Activated CD8-positive, alpha-beta memory T cell treated with anti-CD3 and anti-CD28 coated beads, Interleukin-2, amount 10 ng/mL, durations not matched to agents 7 days and 5 days (primary cell): ENCODE measurements at regions not wholly inside any gene's neighbourhood (a gene's known extent, or its start where the extent isn't known, plus 50 kb on each side); places are given as distances from the start of the nearest gene placed in this dataset.

Source experiments
- ATAC-seq: fragments of 150-1000 bp; cut with Tn5 transposase; one replicate; pipeline ENCODE4 v1.10.0; 2021; ENCODE audit warnings: moderate library complexity
- CTCF ChIA-PET: fragments of 350-600 bp; sonication (Branson Sonifier 250); formaldehyde crosslinking; loops from one replicate; lab custom pipeline; 2021; ENCODE audit warnings: antibody characterized with exemption; lab: Charles Lee
- DNase-seq: peaks from one replicate; pipeline ENCODE4 v3.0.0-alpha.2; 2020
- H3K27ac Mint-ChIP-seq: one replicate; pipeline ENCODE4 v1.8.0; 2021; ENCODE audit warnings: mild to moderate bottlenecking, mixed read lengths
- H3K27me3 Mint-ChIP-seq: one replicate; pipeline ENCODE4 v1.8.0; 2021; ENCODE audit warnings: mixed read lengths
- H3K36me3 Mint-ChIP-seq: one replicate; pipeline ENCODE4 v1.8.0; 2021; ENCODE audit warnings: mild to moderate bottlenecking, mixed read lengths
- H3K4me1 Mint-ChIP-seq: one replicate; pipeline ENCODE4 v1.8.0; 2021; ENCODE audit warnings: mixed read lengths
- H3K4me3 Mint-ChIP-seq: one replicate; pipeline ENCODE4 v1.8.0; 2021; ENCODE audit warnings: mild to moderate bottlenecking, moderate library complexity, mixed read lengths
- H3K9me3 Mint-ChIP-seq: one replicate; pipeline ENCODE4 v1.8.0; 2022; ENCODE audit warnings: low read depth, mixed read lengths

DNA sequence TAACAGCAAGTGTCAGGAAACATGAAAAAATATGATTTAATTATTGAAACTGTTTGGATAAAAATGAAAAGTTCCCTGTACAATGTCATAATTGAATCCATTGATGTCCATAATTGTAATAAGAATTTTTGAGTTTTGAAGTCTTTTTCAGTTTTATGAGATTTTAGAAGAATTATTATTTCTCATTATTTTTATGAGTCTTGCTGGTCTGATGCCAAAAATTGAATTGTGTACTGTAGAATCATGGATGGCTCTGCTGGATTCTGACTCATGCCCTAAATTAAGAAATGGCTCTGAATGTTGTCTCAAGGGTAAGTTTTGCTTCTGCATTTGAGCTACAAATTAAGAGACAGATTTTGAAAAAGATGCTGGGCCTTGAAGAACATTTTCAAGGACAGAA is 132.8 kb upstream of the MAP9 start:
- no peaks in the 10 kb centered on the region for H3K9me3 Mint-ChIP-seq
- H3K4me1 Mint-ChIP-seq = peaks cover 8% of the 10 kb centered on the region
- H3K36me3 Mint-ChIP-seq = no peaks in the 10 kb centered on the region
- H3K4me3 Mint-ChIP-seq = no peak overlapping the region
- DNase-seq (no peak), ATAC-seq (no peak)
- CTCF ChIA-PET = no interaction called here
- no peaks in the 10 kb centered on the region for H3K27me3 Mint-ChIP-seq
- no peak overlapping the region for H3K27ac Mint-ChIP-seq

DNA sequence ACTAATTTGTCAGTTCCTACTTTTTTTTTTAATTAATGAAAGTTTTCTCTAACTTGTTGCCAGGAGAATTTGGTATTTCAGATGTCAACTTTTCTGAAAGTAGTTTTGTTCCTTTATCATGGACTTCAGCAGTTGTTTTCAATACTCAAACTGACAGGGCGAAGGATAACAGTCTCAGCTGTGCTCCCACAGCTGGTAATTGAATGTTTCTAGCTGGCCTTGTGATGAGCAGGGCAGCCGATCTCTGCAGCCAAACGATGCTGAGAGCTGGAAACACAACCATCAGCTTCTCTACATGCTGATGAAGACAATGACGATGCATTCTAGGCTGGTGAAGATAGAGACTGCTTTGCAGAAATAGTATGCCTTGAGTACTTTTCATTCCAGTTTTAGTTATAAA is 130.0 kb upstream of the MAP9 start:
- no peak overlapping the region for H3K4me3 Mint-ChIP-seq
- H3K27ac Mint-ChIP-seq = no peak overlapping the region
- H3K27me3 Mint-ChIP-seq = no peaks in the 10 kb centered on the region
- no peaks in the 10 kb centered on the region for H3K9me3 Mint-ChIP-seq
- ATAC-seq = no peak
- no peaks in the 10 kb centered on the region for H3K36me3 Mint-ChIP-seq
- CTCF ChIA-PET = no interaction called here
- peaks cover 8% of the 10 kb centered on the region for H3K4me1 Mint-ChIP-seq
- DNase-seq = no peak

DNA sequence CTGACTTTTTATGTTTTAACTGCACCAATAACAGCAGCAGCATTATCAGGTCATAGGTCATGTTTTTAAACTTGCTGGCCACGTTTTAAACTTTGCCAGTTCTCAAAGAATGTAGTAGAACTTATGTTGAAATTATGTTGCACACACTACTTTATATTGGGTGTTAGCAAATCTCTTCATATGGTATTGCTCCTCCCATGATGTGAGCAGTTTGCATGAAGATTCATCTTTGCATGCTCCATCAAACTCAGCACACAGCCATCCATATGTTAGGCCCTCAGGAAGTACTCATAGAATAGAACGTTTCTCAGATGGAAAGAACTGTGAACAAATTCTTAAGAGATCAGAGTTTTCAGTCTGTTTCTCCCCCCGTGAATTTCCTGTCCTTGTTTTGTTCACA is 128.6 kb upstream of the MAP9 start:
- Mint-ChIP-seq H3K4me1 (no peaks in the 10 kb centered on the region), H3K27me3 (no peaks in the 10 kb centered on the region), H3K9me3 (no peaks in the 10 kb centered on the region), H3K4me3 (no peak overlapping the region), H3K27ac (no peak overlapping the region), H3K36me3 (no peaks in the 10 kb centered on the region)
- CTCF ChIA-PET = no interaction called here
- DNase-seq (no peak), ATAC-seq (no peak)

DNA sequence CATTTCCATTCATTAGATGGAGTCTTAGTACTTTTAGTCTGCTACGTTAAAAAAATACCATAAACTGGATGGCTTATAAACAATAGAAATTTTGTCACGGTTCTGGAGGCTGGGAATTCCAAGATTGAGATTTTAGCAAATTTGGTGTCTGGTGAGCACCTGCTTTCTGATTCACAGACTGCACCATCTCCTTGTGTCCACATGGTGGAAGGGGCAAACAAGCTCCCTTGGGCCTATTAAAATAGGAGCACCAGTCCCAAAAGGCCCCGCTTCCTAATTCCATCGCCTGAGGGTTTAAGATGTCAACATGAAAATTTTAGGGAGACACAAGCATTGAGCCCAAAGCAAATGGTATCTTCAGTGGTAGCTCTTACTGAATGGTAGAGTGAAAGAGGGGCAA is 120.5 kb upstream of the MAP9 start:
- DNase-seq = no peak
- Mint-ChIP-seq H3K36me3 (no peaks in the 10 kb centered on the region), H3K4me1 (no peaks in the 10 kb centered on the region), H3K27ac (no peak overlapping the region), H3K9me3 (no peaks in the 10 kb centered on the region), H3K27me3 (no peaks in the 10 kb centered on the region), H3K4me3 (no peak overlapping the region)
- no peak for ATAC-seq
- CTCF ChIA-PET = no interaction called here

DNA sequence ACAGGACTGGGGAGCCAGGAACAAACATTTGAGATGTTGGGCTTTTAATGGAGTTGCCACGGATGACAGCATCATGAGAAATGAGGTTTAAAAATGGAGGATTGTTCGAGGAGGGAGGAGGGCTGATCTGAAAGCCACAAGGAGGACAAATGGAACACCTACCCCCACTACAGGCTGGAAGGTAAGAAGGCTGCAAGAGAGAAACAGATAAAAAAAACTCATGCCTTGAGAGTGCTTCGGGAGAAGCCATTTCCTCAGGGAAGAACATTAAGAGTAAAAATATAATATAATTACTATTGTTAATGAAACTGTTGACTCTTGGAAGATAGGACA is 119.5 kb upstream of the MAP9 start:
- no peaks in the 10 kb centered on the region for H3K36me3 Mint-ChIP-seq
- H3K4me3 Mint-ChIP-seq = no peak overlapping the region
- CTCF ChIA-PET = no interaction called here
- ATAC-seq (no peak), DNase-seq (no peak)
- H3K9me3 Mint-ChIP-seq = no peaks in the 10 kb centered on the region
- H3K4me1 Mint-ChIP-seq = no peaks in the 10 kb centered on the region
- H3K27me3 Mint-ChIP-seq = no peaks in the 10 kb centered on the region
- H3K27ac Mint-ChIP-seq = no peak overlapping the region

DNA sequence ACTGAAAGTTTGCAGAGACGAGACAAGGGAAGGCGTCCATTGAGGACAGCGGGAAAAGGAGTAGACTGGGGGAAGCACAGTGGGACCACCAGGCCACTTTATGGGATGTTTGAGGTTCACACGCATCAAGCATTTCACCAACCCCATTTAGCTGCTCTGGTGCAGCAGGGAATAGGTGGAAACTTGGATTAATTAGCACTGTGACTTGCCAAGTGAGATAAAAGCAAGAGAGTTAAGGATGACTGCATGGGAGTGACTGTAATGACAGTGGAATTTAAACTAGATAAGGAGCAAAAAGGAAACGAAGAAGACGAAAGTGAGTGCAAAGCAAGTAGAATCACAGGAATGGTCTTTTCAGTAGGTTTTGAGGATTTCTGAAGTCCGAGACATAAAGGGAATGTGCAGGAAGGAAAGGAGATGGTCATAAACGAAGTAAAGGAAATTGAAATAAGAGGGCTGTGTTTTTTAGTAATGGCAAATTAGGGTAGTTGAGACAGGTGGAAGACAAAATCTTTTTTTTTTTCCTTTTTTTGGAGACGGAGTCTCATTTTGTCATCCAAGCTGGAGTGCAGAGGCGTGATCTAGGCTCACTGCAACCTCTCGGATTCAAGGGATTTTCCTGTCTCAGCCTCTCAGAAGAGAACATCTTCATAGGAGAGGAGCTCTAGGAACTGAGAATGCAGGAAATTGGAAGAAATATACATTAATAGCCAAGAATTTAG is 119.0 kb upstream of the MAP9 start:
- H3K4me3 Mint-ChIP-seq = no peak overlapping the region
- no peaks in the 10 kb centered on the region for H3K27me3 Mint-ChIP-seq
- H3K9me3 Mint-ChIP-seq = no peaks in the 10 kb centered on the region
- no peaks in the 10 kb centered on the region for H3K4me1 Mint-ChIP-seq
- no peaks in the 10 kb centered on the region for H3K36me3 Mint-ChIP-seq
- H3K27ac Mint-ChIP-seq = no peak overlapping the region
- CTCF ChIA-PET = no interaction called here
- DNase-seq (no peak), ATAC-seq (no peak)

DNA sequence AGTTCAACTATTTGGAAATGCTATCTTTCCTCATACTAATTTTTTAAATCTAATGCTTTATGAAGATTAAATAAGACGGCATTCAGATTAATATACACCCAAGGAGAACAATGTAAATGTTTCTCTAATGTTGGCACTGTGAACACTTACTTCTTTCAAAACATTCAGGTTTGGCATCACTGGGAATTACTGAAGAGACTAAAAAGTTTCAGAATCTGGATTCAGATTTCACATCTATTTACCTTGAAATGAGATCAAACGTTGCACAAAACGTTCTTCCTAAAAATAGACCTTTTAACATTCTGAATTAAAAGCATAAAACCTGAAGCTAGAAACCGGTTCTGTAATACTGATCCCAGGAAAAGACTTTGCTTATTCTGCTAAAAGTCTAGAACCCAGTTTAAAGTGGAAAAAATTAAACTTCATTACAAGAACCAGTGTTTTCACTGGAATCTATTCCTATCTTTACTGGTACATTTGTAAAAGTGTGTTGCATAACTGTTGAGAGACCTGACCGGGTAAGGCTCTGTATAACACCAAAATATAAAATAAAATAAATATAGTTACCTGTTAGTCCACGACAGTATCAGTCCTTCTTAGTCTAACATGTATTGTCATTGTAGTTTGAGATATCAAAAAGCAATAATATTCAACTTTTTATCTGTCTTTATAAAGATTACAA is 117.4 kb upstream of the MAP9 start:
- H3K36me3 Mint-ChIP-seq = no peaks in the 10 kb centered on the region
- H3K27ac Mint-ChIP-seq = no peak overlapping the region
- CTCF ChIA-PET = no interaction called here
- H3K27me3 Mint-ChIP-seq = no peaks in the 10 kb centered on the region
- ATAC-seq (no peak), DNase-seq (no peak)
- no peaks in the 10 kb centered on the region for H3K4me1 Mint-ChIP-seq
- H3K4me3 Mint-ChIP-seq = no peak overlapping the region
- H3K9me3 Mint-ChIP-seq = no peaks in the 10 kb centered on the region

DNA sequence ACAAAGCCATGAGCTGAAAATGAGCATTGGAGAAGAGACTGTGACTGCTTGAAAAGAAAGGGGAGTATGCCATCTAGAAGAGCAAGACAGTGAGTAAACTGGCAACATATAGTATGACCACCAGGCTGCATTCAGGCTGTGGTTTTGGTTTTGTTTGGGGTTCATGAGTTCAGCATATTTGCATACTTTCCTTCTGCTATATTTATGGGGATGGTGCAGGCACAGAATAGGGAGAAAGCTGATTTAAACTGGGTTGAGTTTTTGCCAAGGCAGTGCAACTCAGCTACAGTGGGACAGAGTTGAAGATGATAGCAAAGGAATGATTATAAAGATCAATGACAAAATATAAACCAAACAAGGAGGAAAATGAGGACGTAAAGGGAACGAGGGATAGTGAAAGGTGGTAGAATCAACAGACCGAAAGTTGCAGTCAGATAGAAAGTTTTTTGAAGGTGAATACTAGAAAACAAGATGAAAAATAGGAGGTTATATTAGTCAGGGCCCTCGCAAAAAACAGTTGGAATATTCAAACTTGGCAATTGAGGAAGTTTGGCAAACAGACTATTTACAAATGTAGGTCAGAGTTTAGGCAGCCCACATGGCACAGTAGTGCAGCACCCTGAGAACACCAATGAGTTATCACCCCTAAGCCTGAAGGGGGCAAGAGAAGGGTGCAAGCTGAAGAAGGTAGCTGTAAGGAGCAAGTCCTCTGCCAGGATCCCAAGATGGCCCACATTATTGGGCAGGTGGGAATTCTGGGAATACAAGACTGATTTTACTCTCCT is 114.8 kb upstream of the MAP9 start:
- Mint-ChIP-seq H3K4me3 (no peak overlapping the region), H3K9me3 (no peaks in the 10 kb centered on the region), H3K27ac (no peak overlapping the region), H3K27me3 (no peaks in the 10 kb centered on the region), H3K4me1 (no peaks in the 10 kb centered on the region), H3K36me3 (no peaks in the 10 kb centered on the region)
- ATAC-seq (no peak), DNase-seq (no peak)
- CTCF ChIA-PET = no interaction called here

DNA sequence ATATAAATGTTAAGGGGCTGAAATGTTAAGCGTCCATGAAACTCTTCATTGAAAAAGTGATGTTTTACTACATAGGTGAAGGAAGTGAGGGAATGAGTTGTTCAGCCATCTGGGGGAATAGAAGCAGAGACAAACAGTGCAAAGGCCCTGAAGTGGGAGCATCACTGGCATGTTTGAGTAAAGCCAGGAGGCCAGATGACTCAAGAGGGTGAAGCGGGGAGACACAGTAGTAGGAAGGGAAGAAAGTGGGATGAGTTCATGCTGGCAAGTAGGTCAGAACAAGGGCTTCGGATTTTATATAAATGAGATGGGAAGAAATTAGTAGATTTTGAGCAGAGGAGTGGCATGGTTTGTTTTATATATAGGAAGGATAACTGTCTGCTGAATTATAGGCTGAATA is 112.5 kb upstream of the MAP9 start:
- CTCF ChIA-PET = no interaction called here
- H3K4me1 Mint-ChIP-seq = no peaks in the 10 kb centered on the region
- DNase-seq (no peak), ATAC-seq (no peak)
- H3K27me3 Mint-ChIP-seq = no peaks in the 10 kb centered on the region
- no peak overlapping the region for H3K4me3 Mint-ChIP-seq
- no peak overlapping the region for H3K27ac Mint-ChIP-seq
- H3K9me3 Mint-ChIP-seq = no peaks in the 10 kb centered on the region
- no peaks in the 10 kb centered on the region for H3K36me3 Mint-ChIP-seq

DNA sequence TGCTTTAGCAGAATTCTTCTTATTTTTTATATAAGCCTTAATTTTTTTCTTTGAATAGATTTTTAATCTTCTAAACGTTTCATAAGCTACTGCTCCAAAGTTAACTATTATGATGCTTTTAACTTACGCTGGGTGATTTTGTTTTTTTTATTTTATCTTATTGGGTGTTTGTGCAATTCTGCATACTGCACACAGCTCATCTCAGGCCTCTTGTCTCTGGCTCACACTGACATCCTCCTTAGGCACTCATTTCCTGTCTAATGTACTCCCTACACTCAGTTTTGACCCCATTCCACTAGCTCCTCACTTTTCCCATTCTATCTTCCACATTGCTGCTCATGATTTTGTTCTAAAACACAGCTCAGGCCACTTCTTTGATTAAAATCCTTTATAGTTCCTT is 111.9 kb upstream of the MAP9 start:
- CTCF ChIA-PET = no interaction called here
- Mint-ChIP-seq H3K27ac (no peak overlapping the region), H3K27me3 (no peaks in the 10 kb centered on the region), H3K4me1 (no peaks in the 10 kb centered on the region), H3K9me3 (no peaks in the 10 kb centered on the region), H3K4me3 (no peak overlapping the region), H3K36me3 (no peaks in the 10 kb centered on the region)
- no peak for DNase-seq
- no peak for ATAC-seq

DNA sequence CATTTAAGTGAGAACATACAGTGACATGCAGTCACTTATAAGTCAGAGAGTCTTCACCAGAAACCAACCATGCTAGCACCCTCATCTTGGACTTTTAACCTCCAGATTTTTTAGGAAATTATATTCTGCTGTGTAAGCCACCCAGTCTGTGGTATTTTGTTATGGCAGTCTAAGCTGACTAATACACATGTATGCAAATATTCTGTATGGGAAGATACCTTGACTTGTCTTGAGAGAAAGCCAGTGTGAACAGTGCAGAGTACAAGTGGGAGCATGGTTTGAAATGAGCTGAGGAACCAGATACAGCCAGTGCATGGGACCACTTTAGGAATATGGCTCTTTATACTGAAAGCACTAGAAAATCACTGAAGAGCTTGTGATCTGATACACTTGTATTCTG is 110.4 kb upstream of the MAP9 start:
- Mint-ChIP-seq H3K36me3 (no peaks in the 10 kb centered on the region), H3K27me3 (no peaks in the 10 kb centered on the region), H3K4me3 (no peak overlapping the region), H3K27ac (no peak overlapping the region), H3K4me1 (no peaks in the 10 kb centered on the region), H3K9me3 (no peaks in the 10 kb centered on the region)
- CTCF ChIA-PET = no interaction called here
- no peak for ATAC-seq
- no peak for DNase-seq

DNA sequence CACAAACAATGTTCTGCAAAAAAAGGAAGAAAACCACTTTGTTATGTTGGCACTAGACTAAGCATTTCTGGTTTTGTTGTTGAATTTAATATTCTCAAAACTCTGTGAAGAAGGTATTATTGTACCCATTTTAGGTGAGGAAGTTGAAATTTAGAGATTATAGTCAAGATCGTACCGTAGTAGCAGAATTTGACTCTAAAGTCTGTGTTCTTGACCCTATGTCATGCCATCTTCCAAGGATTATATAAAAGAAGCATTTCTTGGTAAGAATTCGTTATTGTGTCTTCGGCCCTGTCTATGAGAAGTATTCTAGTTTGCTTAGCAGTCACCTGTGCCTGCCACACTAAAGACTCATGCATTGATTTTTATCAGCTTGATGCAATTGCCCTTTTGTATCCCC is 104.4 kb upstream of the MAP9 start:
- no peak overlapping the region for H3K27ac Mint-ChIP-seq
- H3K9me3 Mint-ChIP-seq = no peaks in the 10 kb centered on the region
- H3K27me3 Mint-ChIP-seq = no peaks in the 10 kb centered on the region
- no peak overlapping the region for H3K4me3 Mint-ChIP-seq
- CTCF ChIA-PET = no interaction called here
- no peak for ATAC-seq
- no peaks in the 10 kb centered on the region for H3K4me1 Mint-ChIP-seq
- no peak for DNase-seq
- no peaks in the 10 kb centered on the region for H3K36me3 Mint-ChIP-seq

DNA sequence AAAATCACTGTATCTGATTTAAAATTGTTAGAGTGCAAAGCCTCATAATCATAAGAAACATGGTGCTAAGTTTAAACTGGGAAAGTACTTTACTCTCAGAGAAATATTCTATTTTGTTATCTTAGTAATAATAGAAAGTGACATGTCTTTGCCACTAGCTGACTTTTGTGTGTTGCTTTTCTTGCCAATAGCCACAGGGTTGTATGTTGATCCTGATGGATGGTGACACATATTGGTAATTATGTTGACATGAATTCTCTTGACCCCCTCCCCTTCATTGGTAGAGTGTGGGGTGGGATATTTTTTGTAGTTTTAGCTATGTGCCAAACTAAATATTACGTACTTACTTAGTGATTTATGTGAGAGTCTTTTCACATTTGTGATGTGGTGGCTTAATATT is 103.1 kb upstream of the MAP9 start:
- H3K4me3 Mint-ChIP-seq = no peak overlapping the region
- no peaks in the 10 kb centered on the region for H3K36me3 Mint-ChIP-seq
- no peak for DNase-seq
- no peaks in the 10 kb centered on the region for H3K9me3 Mint-ChIP-seq
- H3K4me1 Mint-ChIP-seq = no peaks in the 10 kb centered on the region
- no peaks in the 10 kb centered on the region for H3K27me3 Mint-ChIP-seq
- ATAC-seq = no peak
- no peak overlapping the region for H3K27ac Mint-ChIP-seq
- CTCF ChIA-PET = no interaction called here

DNA sequence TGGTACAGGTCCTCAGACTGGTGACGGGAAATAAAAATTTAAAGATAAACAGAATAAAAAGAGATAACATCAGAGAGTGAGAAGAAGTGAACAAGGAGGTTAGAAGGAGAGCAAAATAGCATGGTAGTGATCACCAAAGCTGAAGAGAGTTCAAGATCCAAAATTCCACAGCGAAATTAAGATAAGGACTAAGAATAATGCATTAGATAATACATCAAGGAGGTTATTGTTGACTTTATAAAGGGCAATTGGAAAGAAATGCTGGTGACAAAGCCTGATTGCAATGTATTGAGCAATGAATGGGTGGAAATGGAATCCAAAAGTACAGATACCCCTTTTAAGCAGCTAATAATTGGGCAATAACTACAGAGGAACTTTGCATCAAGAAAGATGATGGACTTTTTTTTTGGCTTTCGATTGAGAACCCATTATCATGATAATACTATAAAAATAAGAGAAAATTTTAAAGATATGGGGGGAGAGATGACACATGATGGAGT is 101.6 kb upstream of the MAP9 start:
- Mint-ChIP-seq H3K4me1 (no peaks in the 10 kb centered on the region), H3K36me3 (no peaks in the 10 kb centered on the region), H3K9me3 (no peaks in the 10 kb centered on the region), H3K4me3 (no peak overlapping the region), H3K27me3 (no peaks in the 10 kb centered on the region), H3K27ac (no peak overlapping the region)
- ATAC-seq (no peak), DNase-seq (no peak)
- CTCF ChIA-PET = no interaction called here
